IMR-90 (cell line): ENCODE measurements at regions not wholly inside any gene's neighbourhood (a gene's known extent, or its start where the extent isn't known, plus 50 kb on each side); places are given as distances from the start of the nearest gene placed in this dataset.
A peak's percentile ranks its signal among the peaks of the same experiment; 100 is the strongest.

Experiments
- ATAC-seq: fragments of 200-7000 bp; cut with Tn5 transposase; 2 replicates; pipeline ENCODE4 v1.9.1; 2020; ENCODE audit warnings: low read depth, mild to moderate bottlenecking, moderate library complexity
- BruUV-seq: library from RNA; stranded (reverse); fragments of 400-500 nt; replicated peaks from 2 replicates; lab custom pipeline; 2021; lab: Mats Ljungman, UMichigan
- CTCF ChIA-PET: fragments of 300-600 bp; formaldehyde crosslinking; extraction: SDS; loops from one replicate; lab custom pipeline; 2021; ENCODE audit warnings: antibody characterized with exemption; lab: Yijun Ruan, JAX
- POLR2A ChIA-PET: fragments of 300-600 bp; sonication (Branson Sonifier 250); formaldehyde crosslinking; loops from one replicate; lab custom pipeline; 2022; ENCODE audit warnings: antibody characterized with exemption; ENCODE audit not compliant: unreplicated experiment; lab: Charles Lee
- DNase-seq: peaks from one replicate; pipeline ENCODE4 v3.0.0; 2013
- H2AFZ ChIP-seq: replicated peaks from 2 replicates; pipeline ENCODE3; 2013; ENCODE audit warnings: low read length, mild to moderate bottlenecking; ENCODE audit not compliant: poor library complexity
- H2AK5ac ChIP-seq: 2 replicates; pipeline ENCODE4 v1.6.1; 2013; ENCODE audit warnings: low read depth, low read length, inconsistent platforms
- H2AK9ac ChIP-seq: replicated peaks from 2 replicates; pipeline ENCODE3; 2013; ENCODE audit warnings: mild to moderate bottlenecking, low read depth, low read length, moderate library complexity; ENCODE audit not compliant: poor library complexity
- H2BK120ac ChIP-seq: 2 replicates; pipeline ENCODE4 v1.6.1; 2013; ENCODE audit warnings: low read depth, low read length, inconsistent platforms
- H2BK15ac ChIP-seq: 3 replicates; pipeline ENCODE4 v1.6.1; 2013; ENCODE audit warnings: low read depth, low read length, inconsistent platforms
- H2BK20ac ChIP-seq: 2 replicates; pipeline ENCODE4 v1.6.1; 2013; ENCODE audit warnings: low read depth, mild to moderate bottlenecking, inconsistent platforms, low read length, moderate library complexity
- H2BK5ac ChIP-seq: 2 replicates; pipeline ENCODE4 v1.6.1; 2013; ENCODE audit warnings: mild to moderate bottlenecking, low read depth, low read length, inconsistent platforms; ENCODE audit not compliant: poor library complexity, severe bottlenecking
- H3K14ac ChIP-seq: replicated peaks from 2 replicates; pipeline ENCODE4 v1.6.1; 2013; ENCODE audit warnings: low read depth, low read length, inconsistent platforms
- H3K18ac ChIP-seq: 2 replicates; pipeline ENCODE4 v1.6.1; 2013; ENCODE audit warnings: low read depth, low read length, control low read depth
- H3K23ac ChIP-seq: 2 replicates; pipeline ENCODE4 v1.6.1; 2013; ENCODE audit warnings: low read depth, low read length, inconsistent platforms
- H3K27ac ChIP-seq: 2 replicates; pipeline ENCODE4 v1.5.1; 2013; ENCODE audit warnings: mild to moderate bottlenecking, control low read depth, low read length; ENCODE audit not compliant: insufficient read depth
- H3K27me3 ChIP-seq: 2 replicates; pipeline ENCODE4 v1.6.1; 2013; ENCODE audit warnings: low read length; ENCODE audit not compliant: control insufficient read depth, insufficient read depth
- H3K36me3 ChIP-seq: 2 replicates; pipeline ENCODE4 v1.6.1; 2013; ENCODE audit warnings: low read length, mixed read lengths; ENCODE audit not compliant: control insufficient read depth, insufficient read depth
- H3K4ac ChIP-seq: 2 replicates; pipeline ENCODE4 v1.6.1; 2013; ENCODE audit warnings: low read depth, low read length, inconsistent platforms
- H3K4me1 ChIP-seq: 2 replicates; pipeline ENCODE4 v1.6.1; 2013; ENCODE audit warnings: low read length, mixed read lengths; ENCODE audit not compliant: control insufficient read depth, insufficient read depth
- H3K4me2 ChIP-seq: 2 replicates; pipeline ENCODE4 v1.6.1; 2013; ENCODE audit warnings: low read depth, mild to moderate bottlenecking, control low read depth, low read length, moderate library complexity
- H3K4me3 ChIP-seq: 2 replicates; pipeline ENCODE4 v1.5.1; 2013; ENCODE audit warnings: low read depth, mild to moderate bottlenecking, control low read depth, low read length, moderate library complexity; ENCODE audit not compliant: insufficient read depth
- H3K56ac ChIP-seq: 2 replicates; pipeline ENCODE4 v1.6.1; 2013; ENCODE audit warnings: low read length, inconsistent platforms; ENCODE audit not compliant: insufficient read depth; ENCODE audit errors: extremely low read depth
- H3K79me1 ChIP-seq, 2 experiments: 2 replicates each; pipeline ENCODE4 v1.6.1; 2013; ENCODE audit warnings: low read length in 2 of 2, inconsistent platforms in 1 of 2, low read depth in 1 of 2
- H3K9ac ChIP-seq: 2 replicates; pipeline ENCODE4 v1.6.1; 2013; ENCODE audit warnings: low read depth, low read length, control low read depth
- H3K9me1 ChIP-seq: 2 replicates; pipeline ENCODE4 v1.6.1; 2013; ENCODE audit warnings: low read length, inconsistent platforms; ENCODE audit not compliant: insufficient read depth
- H3K9me3 ChIP-seq: 2 replicates; pipeline ENCODE4 v1.6.1; 2013; ENCODE audit warnings: low read length; ENCODE audit not compliant: control insufficient read depth, insufficient read depth
- H4K20me1 ChIP-seq: 2 replicates; pipeline ENCODE4 v1.6.1; 2013; ENCODE audit warnings: low read length, inconsistent platforms; ENCODE audit not compliant: insufficient read depth
- H4K5ac ChIP-seq: 2 replicates; pipeline ENCODE4 v1.6.1; 2013; ENCODE audit warnings: mild to moderate bottlenecking, low read depth, low read length, control low read depth
- H4K8ac ChIP-seq, 2 experiments: 2 replicates each; pipeline ENCODE4 v1.6.1; 2013; ENCODE audit warnings: low read depth in 2 of 2, low read length in 2 of 2, control low read depth in 1 of 2, inconsistent platforms in 1 of 2
- H4K91ac ChIP-seq: 2 replicates; pipeline ENCODE4 v1.6.1; 2013; ENCODE audit warnings: low read depth, low read length, inconsistent platforms; ENCODE audit not compliant: insufficient read depth
- MAFK ChIP-seq: IDR thresholded peaks from 2 replicates; pipeline ENCODE4 v1.6.1; 2012; ENCODE audit warnings: low read depth, low read length, improper control_type of control experiment
- NFE2L2 ChIP-seq: fragments of 150-350 bp; IDR thresholded peaks from 2 replicates; pipeline ENCODE4 v1.6.1; 2016; ENCODE audit warnings: low read depth, mild to moderate bottlenecking, low read length
- WGBS, 2 experiments: methylation state at CpG; one replicate each; pipeline versions ENCODE4 v1.1.5 to v1.1.7; 2013; ENCODE audit warnings: missing lambda C conversion rate in 2 of 2; ENCODE audit not compliant: insufficient read length in 1 of 2; ENCODE audit errors: extremely low coverage in 2 of 2; 5-methylcytosine and 5-hydroxymethylcytosine counted together
- dilution Hi-C: fragments of 300-500 bp; cut with HindIII; formaldehyde crosslinking; loops from one replicate; pipeline ENCODE4 v1.14.3; 2018; ENCODE audit warnings: low sequenced_read_pairs; ENCODE audit not compliant: unreplicated experiment
- in situ Hi-C: fragments of 300-500 bp; cut with MboI; formaldehyde crosslinking; loops from 3 replicates; pipeline ENCODE4 v1.14.3; 2019; ENCODE audit warnings: low sequenced_read_pairs, inconsistent platforms, mixed read lengths
- intact Hi-C: fragments of 100-400 bp; cut with micrococcal nuclease; formaldehyde crosslinking; loops from 2 replicates; pipeline ENCODE4 v1.10.0; 2022

- H3K9me3 ChIP-seq = 0 out of 2 replicates have a peak, but pooled peaks cover 3% of the 10 kb centered on the region
- no peak overlapping the region for H2BK120ac ChIP-seq
- H3K18ac ChIP-seq = no peak overlapping the region
- BruUV-seq = no TSS peak
- H3K56ac ChIP-seq = no peak overlapping the region
- no peak overlapping the region for H3K4me2 ChIP-seq
- H3K4ac ChIP-seq = no peak overlapping the region
- H4K8ac ChIP-seq = no peak overlapping the region
- H3K36me3 ChIP-seq = no peaks in the 10 kb centered on the region
- DNase-seq = no peak
- no peak overlapping the region for H2AK5ac ChIP-seq
- H3K79me1 ChIP-seq = no peaks in the 10 kb centered on the region
- TF ChIP-seq NFE2L2 (no peak), MAFK (peak; percentile 70)
- H3K9ac ChIP-seq = no peak overlapping the region
- intact Hi-C loops = no loop called here
- H3K14ac ChIP-seq = no peak overlapping the region
- no peak overlapping the region for H2BK20ac ChIP-seq
- ATAC-seq = no peak
- no CpG with 5 or more reads among the region's 1 CpG for WGBS, 2 experiments
- no peaks in the 10 kb centered on the region for H3K9me1 ChIP-seq
- no peak overlapping the region for H4K91ac ChIP-seq
- no peaks in the 10 kb centered on the region for H3K4me1 ChIP-seq
- H3K4me3 ChIP-seq = no peak overlapping the region
- no peak overlapping the region for H2BK15ac ChIP-seq
- ChIA-PET CTCF (no interaction called here), POLR2A (no interaction called here)
- H2AFZ ChIP-seq = no peak overlapping the region
- no peak overlapping the region for H3K23ac ChIP-seq
- H4K5ac ChIP-seq = no peak overlapping the region
- no peak overlapping the region for H2BK5ac ChIP-seq
- H3K27ac ChIP-seq = no peak overlapping the region
- no peaks in the 10 kb centered on the region for H3K27me3 ChIP-seq
- no peak overlapping the region for H2AK9ac ChIP-seq
- dilution Hi-C loops = no loop called here
- no peaks in the 10 kb centered on the region for H4K20me1 ChIP-seq
- in situ Hi-C loops = no loop called here
Measured at GRCh38 chr6:102984357-102984756, 1590.8 kb downstream of the GRIK2 start.
